ENCODE measurements at regions not wholly inside any gene's neighbourhood (a gene's known extent, or its start where the extent isn't known, plus 50 kb on each side); places are given as distances from the start of the nearest gene placed in this dataset.
"Not testable (repeated sequence)": the region's sequence is repeated elsewhere in the genome, so short reads cannot be mapped to it uniquely, and the experiment has no call there.

- peaks cover 2% of the 10 kb centered on the region for H3K9me3 Mint-ChIP-seq
- POLR2A ChIA-PET = no interaction called here
- no peaks in the 10 kb centered on the region for H3K27me3 Mint-ChIP-seq
- H3K27ac Mint-ChIP-seq = no peak overlapping the region
- no peaks in the 10 kb centered on the region for H3K4me1 Mint-ChIP-seq
- DNase-seq (no peak), ATAC-seq (ENCODE audit: low read depth) (no peak)
- H3K36me3 Mint-ChIP-seq = no peaks in the 10 kb centered on the region
- H3K4me3 Mint-ChIP-seq = no peak overlapping the region
Observed at GRCh38 chr9:102459828-102460227, 535.3 kb upstream of the CYLC2 start.

- Mint-ChIP-seq H3K27me3 (no peaks in the 10 kb centered on the region), H3K9me3 (no peaks in the 10 kb centered on the region), H3K36me3 (no peaks in the 10 kb centered on the region), H3K27ac (no peak overlapping the region), H3K4me1 (no peaks in the 10 kb centered on the region), H3K4me3 (no peak overlapping the region)
- DNase-seq (no peak), ATAC-seq (ENCODE audit: low read depth) (no peak)
- POLR2A ChIA-PET = no interaction called here
Observed at GRCh38 chr9:102456562-102456961, 538.6 kb upstream of the CYLC2 start.

DNA sequence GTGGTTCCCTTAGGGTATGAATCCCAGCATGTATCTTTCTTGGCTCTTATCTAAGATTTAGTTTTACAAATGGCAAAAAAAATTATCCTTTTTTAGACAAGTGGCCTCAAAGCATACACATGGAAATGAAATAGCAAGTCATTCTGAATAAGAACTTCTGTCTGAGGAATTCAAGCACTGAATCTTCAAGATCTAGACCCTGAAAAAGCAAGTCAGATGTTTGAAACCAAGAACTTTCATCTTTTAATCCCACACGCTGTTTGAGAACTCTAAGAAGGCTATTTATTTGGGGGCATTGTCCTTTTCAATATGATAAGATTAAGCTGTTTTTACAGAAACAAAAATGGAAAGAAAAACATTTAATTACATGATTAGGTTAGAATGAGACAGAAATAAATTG, 549.2 kb upstream of the CYLC2 start:
- Mint-ChIP-seq H3K27ac (no peak overlapping the region), H3K9me3 (no peaks in the 10 kb centered on the region), H3K4me1 (no peaks in the 10 kb centered on the region), H3K27me3 (no peaks in the 10 kb centered on the region), H3K36me3 (no peaks in the 10 kb centered on the region), H3K4me3 (no peak overlapping the region)
- ATAC-seq (ENCODE audit: low read depth) (no peak), DNase-seq (no peak)
- POLR2A ChIA-PET = no interaction called here

- Mint-ChIP-seq H3K27ac (no peak overlapping the region), H3K4me3 (no peak overlapping the region), H3K4me1 (no peaks in the 10 kb centered on the region), H3K9me3 (no peaks in the 10 kb centered on the region), H3K27me3 (no peaks in the 10 kb centered on the region), H3K36me3 (no peaks in the 10 kb centered on the region)
- POLR2A ChIA-PET = no interaction called here
- DNase-seq = no peak
- no peak for ATAC-seq (ENCODE audit: low read depth)
Observed at GRCh38 chr9:102445181-102445747, 549.9 kb upstream of the CYLC2 start.

GRCh38 chr9:102439583-102439982, 555.5 kb upstream of the CYLC2 start:
- Mint-ChIP-seq H3K4me1 (no peaks in the 10 kb centered on the region), H3K27ac (no peak overlapping the region), H3K36me3 (no peaks in the 10 kb centered on the region), H3K27me3 (no peaks in the 10 kb centered on the region), H3K4me3 (no peak overlapping the region), H3K9me3 (peaks cover 2% of the 10 kb centered on the region)
- POLR2A ChIA-PET = no interaction called here
- no peak for DNase-seq
- no peak for ATAC-seq (ENCODE audit: low read depth)

DNA sequence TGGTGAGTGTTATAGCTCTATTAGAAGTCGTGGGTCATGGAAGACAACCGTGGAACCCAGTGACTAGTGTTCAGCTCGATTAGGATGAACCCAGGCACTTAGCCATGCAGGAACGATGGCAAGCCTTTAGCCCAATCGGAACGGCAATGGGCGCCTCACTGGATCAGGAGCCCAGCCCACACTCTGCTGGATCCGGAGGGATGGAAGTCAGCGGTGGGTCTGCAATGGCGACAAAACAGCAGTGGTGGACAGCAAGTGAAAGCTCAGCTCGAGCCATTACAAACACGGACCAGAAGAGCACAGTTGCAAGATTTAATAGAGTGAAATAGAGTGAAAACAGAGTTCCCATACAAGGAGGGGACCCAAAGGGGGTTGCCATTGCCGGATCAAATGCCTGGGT, 558.5 kb upstream of the CYLC2 start:
- not testable (repeated sequence) for H3K36me3 Mint-ChIP-seq; ATAC-seq (ENCODE audit: low read depth)

DNA sequence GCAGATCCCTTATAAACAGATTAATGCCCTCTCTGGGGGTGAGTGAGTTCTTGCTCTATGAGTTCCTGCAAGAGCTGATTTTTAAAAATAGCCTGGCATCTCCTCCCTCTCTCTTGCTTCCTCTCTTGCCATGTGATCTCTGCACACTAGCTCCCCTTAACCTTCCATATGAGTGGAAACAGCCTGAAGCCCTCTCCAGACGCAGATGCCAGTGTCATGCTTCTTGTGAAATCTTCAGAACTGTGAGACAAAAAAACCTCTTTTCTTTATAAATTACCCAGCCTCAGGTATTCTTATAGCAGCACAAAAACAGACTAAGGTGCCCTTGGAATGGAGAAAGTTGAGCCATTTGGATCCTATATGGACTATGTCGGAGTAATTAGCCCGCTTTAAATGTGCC, 559.7 kb upstream of the CYLC2 start:
- POLR2A ChIA-PET = no interaction called here
- Mint-ChIP-seq H3K4me3 (no peak overlapping the region), H3K4me1 (no peaks in the 10 kb centered on the region), H3K27me3 (no peaks in the 10 kb centered on the region), H3K9me3 (peaks cover 2% of the 10 kb centered on the region), H3K36me3 (no peaks in the 10 kb centered on the region), H3K27ac (no peak overlapping the region)
- ATAC-seq (ENCODE audit: low read depth) = no peak
- no peak for DNase-seq

More for the DNA sequence above, 558.5 kb upstream of the CYLC2 start:
- DNase-seq, H3K27ac Mint-ChIP-seq, H3K4me3 Mint-ChIP-seq, H3K9me3 Mint-ChIP-seq, H3K27me3 Mint-ChIP-seq, H3K4me1 Mint-ChIP-seq, POLR2A ChIA-PET: not testable (repeated sequence)

- Mint-ChIP-seq H3K4me1 (no peaks in the 10 kb centered on the region), H3K9me3 (peaks cover 2% of the 10 kb centered on the region), H3K36me3 (no peaks in the 10 kb centered on the region), H3K27me3 (no peaks in the 10 kb centered on the region), H3K27ac (no peak overlapping the region), H3K4me3 (no peak overlapping the region)
- ATAC-seq (ENCODE audit: low read depth) (no peak), DNase-seq (no peak)
- POLR2A ChIA-PET = no interaction called here
Observed at GRCh38 chr9:102434545-102434944, 560.6 kb upstream of the CYLC2 start.

GRCh38 chr9:102428305-102428704, 566.8 kb upstream of the CYLC2 start:
- POLR2A ChIA-PET = no interaction called here
- H3K36me3 Mint-ChIP-seq = no peaks in the 10 kb centered on the region

GRCh38 chr9:102416251-102416650, 578.9 kb upstream of the CYLC2 start:
- H3K9me3 Mint-ChIP-seq = peaks cover 11% of the 10 kb centered on the region
- H3K27me3 Mint-ChIP-seq; POLR2A ChIA-PET; H3K4me1 Mint-ChIP-seq; H3K27ac Mint-ChIP-seq; DNase-seq; H3K36me3 Mint-ChIP-seq; ATAC-seq (ENCODE audit: low read depth); H3K4me3 Mint-ChIP-seq: not testable (repeated sequence)

More at GRCh38 chr9:102428305-102428704, 566.8 kb upstream of the CYLC2 start:
- Mint-ChIP-seq H3K4me1 (no peaks in the 10 kb centered on the region), H3K27ac (no peak overlapping the region), H3K4me3 (no peak overlapping the region), H3K27me3 (no peaks in the 10 kb centered on the region), H3K9me3 (no peaks in the 10 kb centered on the region)
- no peak for DNase-seq
- ATAC-seq (ENCODE audit: low read depth) = no peak

DNA sequence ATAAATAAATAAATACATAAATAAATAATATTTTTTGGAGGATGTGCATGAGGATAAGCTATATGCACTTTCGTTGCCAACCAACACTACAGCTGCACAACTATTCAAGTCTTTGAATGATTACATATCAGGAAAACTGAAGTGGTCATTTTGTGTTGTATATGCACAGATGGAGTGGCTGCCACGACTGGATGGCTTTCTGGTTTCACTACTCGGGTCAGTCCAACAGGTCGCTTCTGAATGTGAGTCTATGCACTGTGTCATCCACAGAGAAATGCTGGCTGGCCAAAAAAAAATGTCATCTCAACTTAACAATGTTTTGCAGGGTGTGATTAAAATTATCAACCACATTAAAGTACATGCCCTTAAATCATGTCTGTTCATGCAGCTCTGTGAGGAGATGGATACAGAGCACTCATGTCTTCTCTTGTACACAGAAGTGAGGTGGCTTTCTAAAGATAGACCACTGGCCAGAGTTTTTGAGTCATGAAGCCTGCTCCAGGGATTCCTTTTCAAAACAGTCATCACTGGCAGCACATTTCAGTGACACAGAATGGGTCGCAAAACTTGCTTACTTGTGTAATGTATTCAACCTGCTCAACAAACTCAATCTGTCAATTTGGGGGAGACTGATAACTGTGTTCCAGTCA, 589.8 kb upstream of the CYLC2 start:
- Mint-ChIP-seq H3K36me3 (no peaks in the 10 kb centered on the region), H3K27me3 (no peaks in the 10 kb centered on the region), H3K4me1 (no peaks in the 10 kb centered on the region), H3K27ac (no peak overlapping the region), H3K9me3 (peaks cover 4% of the 10 kb centered on the region), H3K4me3 (no peak overlapping the region)
- no peak for ATAC-seq (ENCODE audit: low read depth)
- POLR2A ChIA-PET = no interaction called here
- no peak for DNase-seq

GRCh38 chr9:102403514-102403913, 591.6 kb upstream of the CYLC2 start:
- POLR2A ChIA-PET = no interaction called here
- ATAC-seq (ENCODE audit: low read depth) (no peak), DNase-seq (no peak)
- Mint-ChIP-seq H3K4me1 (no peaks in the 10 kb centered on the region), H3K36me3 (no peaks in the 10 kb centered on the region), H3K9me3 (peaks cover 5% of the 10 kb centered on the region), H3K4me3 (no peak overlapping the region), H3K27ac (no peak overlapping the region), H3K27me3 (no peaks in the 10 kb centered on the region)

- no peaks in the 10 kb centered on the region for H3K4me1 Mint-ChIP-seq
- ATAC-seq (ENCODE audit: low read depth) (no peak), DNase-seq (no peak)
- no peaks in the 10 kb centered on the region for H3K36me3 Mint-ChIP-seq
- H3K27me3 Mint-ChIP-seq = no peaks in the 10 kb centered on the region
- H3K9me3 Mint-ChIP-seq = peaks cover 4% of the 10 kb centered on the region
- POLR2A ChIA-PET = no interaction called here
- no peak overlapping the region for H3K4me3 Mint-ChIP-seq
- no peak overlapping the region for H3K27ac Mint-ChIP-seq
Observed at GRCh38 chr9:102398205-102398604, 596.9 kb upstream of the CYLC2 start.

- H3K4me3 Mint-ChIP-seq; H3K27ac Mint-ChIP-seq; ATAC-seq (ENCODE audit: low read depth); H3K9me3 Mint-ChIP-seq; POLR2A ChIA-PET; H3K27me3 Mint-ChIP-seq; H3K36me3 Mint-ChIP-seq; DNase-seq; H3K4me1 Mint-ChIP-seq: not testable (repeated sequence)
Observed at GRCh38 chr9:102385620-102386019, 609.5 kb upstream of the CYLC2 start.

Measured in activated naive CD8-positive, alpha-beta T cell treated with anti-CD3 and anti-CD28 coated beads, Interleukin-2, amount 10 ng/mL, durations not matched to agents 7 days and 5 days (primary cell).